IMR-90 (cell line): ENCODE measurements at regions not wholly inside any gene's neighbourhood (a gene's known extent, or its start where the extent isn't known, plus 50 kb on each side); places are given as distances from the start of the nearest gene placed in this dataset.

Experiments used
- ATAC-seq: fragments of 200-7000 bp; cut with Tn5 transposase; 2 replicates; pipeline ENCODE4 v1.9.1; 2020; ENCODE audit warnings: low read depth, mild to moderate bottlenecking, moderate library complexity
- BruUV-seq: library from RNA; stranded (reverse); fragments of 400-500 nt; replicated peaks from 2 replicates; lab custom pipeline; 2021; lab: Mats Ljungman, UMichigan
- CTCF ChIA-PET: fragments of 300-600 bp; formaldehyde crosslinking; extraction: SDS; loops from one replicate; lab custom pipeline; 2021; ENCODE audit warnings: antibody characterized with exemption; lab: Yijun Ruan, JAX
- POLR2A ChIA-PET: fragments of 300-600 bp; sonication (Branson Sonifier 250); formaldehyde crosslinking; loops from one replicate; lab custom pipeline; 2022; ENCODE audit warnings: antibody characterized with exemption; ENCODE audit not compliant: unreplicated experiment; lab: Charles Lee
- DNase-seq: peaks from one replicate; pipeline ENCODE4 v3.0.0; 2013
- H2AFZ ChIP-seq: replicated peaks from 2 replicates; pipeline ENCODE3; 2013; ENCODE audit warnings: low read length, mild to moderate bottlenecking; ENCODE audit not compliant: poor library complexity
- H2AK5ac ChIP-seq: 2 replicates; pipeline ENCODE4 v1.6.1; 2013; ENCODE audit warnings: low read depth, low read length, inconsistent platforms
- H2AK9ac ChIP-seq: replicated peaks from 2 replicates; pipeline ENCODE3; 2013; ENCODE audit warnings: mild to moderate bottlenecking, low read depth, low read length, moderate library complexity; ENCODE audit not compliant: poor library complexity
- H2BK120ac ChIP-seq: 2 replicates; pipeline ENCODE4 v1.6.1; 2013; ENCODE audit warnings: low read depth, low read length, inconsistent platforms
- H2BK15ac ChIP-seq: 3 replicates; pipeline ENCODE4 v1.6.1; 2013; ENCODE audit warnings: low read depth, low read length, inconsistent platforms
- H2BK20ac ChIP-seq: 2 replicates; pipeline ENCODE4 v1.6.1; 2013; ENCODE audit warnings: low read depth, mild to moderate bottlenecking, inconsistent platforms, low read length, moderate library complexity
- H2BK5ac ChIP-seq: 2 replicates; pipeline ENCODE4 v1.6.1; 2013; ENCODE audit warnings: mild to moderate bottlenecking, low read depth, low read length, inconsistent platforms; ENCODE audit not compliant: poor library complexity, severe bottlenecking
- H3K14ac ChIP-seq: replicated peaks from 2 replicates; pipeline ENCODE4 v1.6.1; 2013; ENCODE audit warnings: low read depth, low read length, inconsistent platforms
- H3K18ac ChIP-seq: 2 replicates; pipeline ENCODE4 v1.6.1; 2013; ENCODE audit warnings: low read depth, low read length, control low read depth
- H3K23ac ChIP-seq: 2 replicates; pipeline ENCODE4 v1.6.1; 2013; ENCODE audit warnings: low read depth, low read length, inconsistent platforms
- H3K27ac ChIP-seq: 2 replicates; pipeline ENCODE4 v1.5.1; 2013; ENCODE audit warnings: mild to moderate bottlenecking, control low read depth, low read length; ENCODE audit not compliant: insufficient read depth
- H3K27me3 ChIP-seq: 2 replicates; pipeline ENCODE4 v1.6.1; 2013; ENCODE audit warnings: low read length; ENCODE audit not compliant: control insufficient read depth, insufficient read depth
- H3K36me3 ChIP-seq: 2 replicates; pipeline ENCODE4 v1.6.1; 2013; ENCODE audit warnings: low read length, mixed read lengths; ENCODE audit not compliant: control insufficient read depth, insufficient read depth
- H3K4ac ChIP-seq: 2 replicates; pipeline ENCODE4 v1.6.1; 2013; ENCODE audit warnings: low read depth, low read length, inconsistent platforms
- H3K4me1 ChIP-seq: 2 replicates; pipeline ENCODE4 v1.6.1; 2013; ENCODE audit warnings: low read length, mixed read lengths; ENCODE audit not compliant: control insufficient read depth, insufficient read depth
- H3K4me2 ChIP-seq: 2 replicates; pipeline ENCODE4 v1.6.1; 2013; ENCODE audit warnings: low read depth, mild to moderate bottlenecking, control low read depth, low read length, moderate library complexity
- H3K4me3 ChIP-seq: 2 replicates; pipeline ENCODE4 v1.5.1; 2013; ENCODE audit warnings: low read depth, mild to moderate bottlenecking, control low read depth, low read length, moderate library complexity; ENCODE audit not compliant: insufficient read depth
- H3K56ac ChIP-seq: 2 replicates; pipeline ENCODE4 v1.6.1; 2013; ENCODE audit warnings: low read length, inconsistent platforms; ENCODE audit not compliant: insufficient read depth; ENCODE audit errors: extremely low read depth
- H3K79me1 ChIP-seq, 2 experiments: 2 replicates each; pipeline ENCODE4 v1.6.1; 2013; ENCODE audit warnings: low read length in 2 of 2, inconsistent platforms in 1 of 2, low read depth in 1 of 2
- H3K9ac ChIP-seq: 2 replicates; pipeline ENCODE4 v1.6.1; 2013; ENCODE audit warnings: low read depth, low read length, control low read depth
- H3K9me1 ChIP-seq: 2 replicates; pipeline ENCODE4 v1.6.1; 2013; ENCODE audit warnings: low read length, inconsistent platforms; ENCODE audit not compliant: insufficient read depth
- H3K9me3 ChIP-seq: 2 replicates; pipeline ENCODE4 v1.6.1; 2013; ENCODE audit warnings: low read length; ENCODE audit not compliant: control insufficient read depth, insufficient read depth
- H4K20me1 ChIP-seq: 2 replicates; pipeline ENCODE4 v1.6.1; 2013; ENCODE audit warnings: low read length, inconsistent platforms; ENCODE audit not compliant: insufficient read depth
- H4K5ac ChIP-seq: 2 replicates; pipeline ENCODE4 v1.6.1; 2013; ENCODE audit warnings: mild to moderate bottlenecking, low read depth, low read length, control low read depth
- H4K8ac ChIP-seq, 2 experiments: 2 replicates each; pipeline ENCODE4 v1.6.1; 2013; ENCODE audit warnings: low read depth in 2 of 2, low read length in 2 of 2, control low read depth in 1 of 2, inconsistent platforms in 1 of 2
- H4K91ac ChIP-seq: 2 replicates; pipeline ENCODE4 v1.6.1; 2013; ENCODE audit warnings: low read depth, low read length, inconsistent platforms; ENCODE audit not compliant: insufficient read depth
- BHLHE40 ChIP-seq: fragments of 150-350 bp; IDR thresholded peaks from 2 replicates; pipeline ENCODE4 v1.6.1; 2016; ENCODE audit warnings: mild to moderate bottlenecking, low read depth, low read length
- CEBPB ChIP-seq: IDR thresholded peaks from 2 replicates; pipeline ENCODE4 v1.6.1; 2012; ENCODE audit warnings: low read depth, low read length, improper control_type of control experiment
- CHD1 ChIP-seq: IDR thresholded peaks from 2 replicates; pipeline ENCODE4 v1.6.1; 2012; ENCODE audit warnings: low read depth, low read length, improper control_type of control experiment
- CTCF ChIP-seq: conservative IDR thresholded peaks from 2 replicates; pipeline ENCODE4 v1.5.1; 2012; ENCODE audit warnings: mild to moderate bottlenecking, low read depth, low read length, improper control_type of control experiment
- ELK1 ChIP-seq: fragments of 150-350 bp; IDR thresholded peaks from 2 replicates; pipeline ENCODE4 v1.6.1; 2016; ENCODE audit warnings: low read depth, mild to moderate bottlenecking, low read length, moderate library complexity, borderline replicate concordance
- FOS ChIP-seq: fragments of 150-350 bp; IDR thresholded peaks from 2 replicates; pipeline ENCODE4 v1.6.1; 2016; ENCODE audit warnings: low read depth, low read length
- MAFK ChIP-seq: IDR thresholded peaks from 2 replicates; pipeline ENCODE4 v1.6.1; 2012; ENCODE audit warnings: low read depth, low read length, improper control_type of control experiment
- MAZ ChIP-seq: IDR thresholded peaks from 2 replicates; pipeline ENCODE4 v1.6.1; 2012; ENCODE audit warnings: low read depth, mild to moderate bottlenecking, low read length, improper control_type of control experiment, moderate library complexity, borderline replicate concordance
- MXI1 ChIP-seq: IDR thresholded peaks from 2 replicates; pipeline ENCODE4 v1.6.1; 2012; ENCODE audit warnings: low read depth, mild to moderate bottlenecking, low read length, moderate library complexity, borderline replicate concordance
- NFE2L2 ChIP-seq: fragments of 150-350 bp; IDR thresholded peaks from 2 replicates; pipeline ENCODE4 v1.6.1; 2016; ENCODE audit warnings: low read depth, mild to moderate bottlenecking, low read length
- POLR2A ChIP-seq: IDR thresholded peaks from 2 replicates; pipeline ENCODE4 v1.6.1; 2012; ENCODE audit warnings: mild to moderate bottlenecking, low read depth, low read length
- RAD21 ChIP-seq: IDR thresholded peaks from 2 replicates; pipeline ENCODE4 v1.6.1; 2012; ENCODE audit warnings: low read length, improper control_type of control experiment
- RCOR1 ChIP-seq: IDR thresholded peaks from 2 replicates; pipeline ENCODE4 v1.6.1; 2012; ENCODE audit warnings: mild to moderate bottlenecking, low read length, improper control_type of control experiment; ENCODE audit not compliant: insufficient replicate concordance
- SMC3 ChIP-seq: fragments of 150-350 bp; IDR thresholded peaks from 2 replicates; pipeline ENCODE4 v1.6.1; 2016; ENCODE audit warnings: low read depth, mild to moderate bottlenecking, antibody characterized with exemption, low read length, moderate library complexity
- USF2 ChIP-seq: fragments of 150-350 bp; IDR thresholded peaks from 2 replicates; pipeline ENCODE4 v1.6.1; 2017; ENCODE audit warnings: mild to moderate bottlenecking, antibody characterized with exemption, low read length, low read depth
- WGBS, 2 experiments: methylation state at CpG; one replicate each; pipeline versions ENCODE4 v1.1.5 to v1.1.7; 2013; ENCODE audit warnings: missing lambda C conversion rate in 2 of 2; ENCODE audit not compliant: insufficient read length in 1 of 2; ENCODE audit errors: extremely low coverage in 2 of 2; 5-methylcytosine and 5-hydroxymethylcytosine counted together
- dilution Hi-C: fragments of 300-500 bp; cut with HindIII; formaldehyde crosslinking; loops from one replicate; pipeline ENCODE4 v1.14.3; 2018; ENCODE audit warnings: low sequenced_read_pairs; ENCODE audit not compliant: unreplicated experiment
- in situ Hi-C: fragments of 300-500 bp; cut with MboI; formaldehyde crosslinking; loops from 3 replicates; pipeline ENCODE4 v1.14.3; 2019; ENCODE audit warnings: low sequenced_read_pairs, inconsistent platforms, mixed read lengths
- intact Hi-C: fragments of 100-400 bp; cut with micrococcal nuclease; formaldehyde crosslinking; loops from 2 replicates; pipeline ENCODE4 v1.10.0; 2022

- Histone ChIP-seq H3K27me3 (peaks cover 5% of the 10 kb centered on the region), H4K20me1 (no peaks in the 10 kb centered on the region), H2AK9ac (no peak overlapping the region), H2BK5ac (no peak overlapping the region), H2BK120ac (no peak overlapping the region), H3K4me3 (no peak overlapping the region), H4K91ac (no peak overlapping the region), H2AFZ (no peak overlapping the region), H2AK5ac (no peak overlapping the region), H3K23ac (no peak overlapping the region), H3K4me1 (peaks cover 4% of the 10 kb centered on the region; the same call in 1 of the 2 replicates), H3K9ac (no peak overlapping the region), H3K79me1 (no peaks in the 10 kb centered on the region), H3K9me1 (no peaks in the 10 kb centered on the region), H3K56ac (no peak overlapping the region), H3K36me3 (no peaks in the 10 kb centered on the region), H3K4me2 (no peak overlapping the region), H2BK20ac (no peak overlapping the region), H3K27ac (no peak overlapping the region), H3K18ac (no peak overlapping the region), H4K8ac (no peak overlapping the region), H3K9me3 (peaks cover 10% of the 10 kb centered on the region; the same call in 1 of the 2 replicates), H3K14ac (no peak overlapping the region), H2BK15ac (no peak overlapping the region), H3K4ac (no peak overlapping the region), H4K5ac (no peak overlapping the region)
- no peak for DNase-seq
- WGBS, 2 experiments, result no CpG with 5 or more reads among the region's 2 CpGs
- BruUV-seq, result no TSS peak
- ATAC-seq, result no peak
- in situ Hi-C loops (no loop called here), dilution Hi-C loops (no loop called here), intact Hi-C loops (no loop called here)
- CTCF ChIA-PET, result no interaction called here
- no peak for TF ChIP-seq CHD1
- no peak for TF ChIP-seq SMC3
- TF ChIP-seq CEBPB, result no peak
- no peak for TF ChIP-seq USF2
- no peak for TF ChIP-seq ELK1
- TF ChIP-seq RCOR1, result no peak
- no peak for TF ChIP-seq MAZ
- TF ChIP-seq FOS, result no peak
- no peak for TF ChIP-seq BHLHE40
- no peak for TF ChIP-seq MAFK
- TF ChIP-seq POLR2A, result no peak
- TF ChIP-seq MXI1, result no peak
- TF ChIP-seq CTCF, result no peak
- no peak for TF ChIP-seq NFE2L2
- no peak for TF ChIP-seq RAD21
- POLR2A ChIA-PET, result no interaction called here
Measured at GRCh38 chr6:14269436-14269835, 151.9 kb downstream of the CD83 start.
